K562 (cell line): ENCODE measurements at regions not wholly inside any gene's neighbourhood (a gene's known extent, or its start where the extent isn't known, plus 50 kb on each side); places are given as distances from the start of the nearest gene placed in this dataset.

ENCODE experiments used
- ATAC-seq: fragments of 200-7000 bp; cut with Tn5 transposase; 3 replicates; pipeline ENCODE4 v1.9.1; 2020; ENCODE audit warnings: moderate library complexity
- BruUV-seq: library from RNA; stranded (reverse); fragments of 400-500 nt; replicated peaks from 2 replicates; lab custom pipeline; 2021; lab: Mats Ljungman, UMichigan
- CTCF ChIA-PET: fragments of 300-600 bp; formaldehyde crosslinking; extraction: SDS; loops from one replicate; lab custom pipeline; 2021; ENCODE audit warnings: low intra/inter-chr PET ratio; lab: Yijun Ruan, JAX
- POLR2A ChIA-PET: fragments of 300-600, 350-650 bp; sonication (Branson Sonifier 250); formaldehyde crosslinking; extraction: SDS; loops from one replicate; lab custom pipeline; 2021; ENCODE audit warnings: antibody characterized with exemption, inconsistent platforms; lab: Yijun Ruan, JAX
- DNase-seq, 4 experiments: peaks; one replicate each; pipeline versions ENCODE4 v3.0.0 to v3.0.0-alpha.2; 2011 to 2018; ENCODE audit warnings: low spot score in 3 of 4, mixed read lengths in 3 of 4; ENCODE audit errors: extremely low read depth in 1 of 4
- FAIRE-seq: peaks from 2 replicates; lab custom pipeline; 2011; peaks lifted over from hg19 to GRCh38; lab: Jason Lieb, UNC
- H2AFZ ChIP-seq: 2 replicates; pipeline ENCODE4 v1.6.0; 2011; ENCODE audit warnings: low read depth, low read length, control low read depth, inconsistent platforms
- H3K27ac ChIP-seq: fragments of 200-600 bp; 3 replicates; pipeline ENCODE4 v1.8.0; 2011; ENCODE audit warnings: low read depth, mild to moderate bottlenecking, control low read depth, inconsistent platforms, low read length, moderate library complexity, mixed read lengths; ENCODE audit errors: extremely low read depth
- H3K27me3 ChIP-seq, 2 experiments: fragments of 300-600 bp in 1 of 2; 2 replicates in 1 of 2; 3 replicates in 1 of 2; pipeline versions ENCODE4 v1.6.0 to v1.8.0; 2011; ENCODE audit warnings: inconsistent platforms in 2 of 2, low read length in 2 of 2, mild to moderate bottlenecking in 1 of 2, mixed read lengths in 1 of 2, moderate library complexity in 1 of 2; ENCODE audit not compliant: control insufficient read depth in 2 of 2, insufficient read depth in 2 of 2
- H3K36me3 ChIP-seq: fragments of 300-600 bp; 3 replicates; pipeline ENCODE4 v1.8.0; 2011; ENCODE audit warnings: mild to moderate bottlenecking, low read length, inconsistent platforms; ENCODE audit not compliant: control insufficient read depth, insufficient read depth
- H3K4me1 ChIP-seq, 2 experiments: fragments of 200-600 bp in 1 of 2; replicated peaks in 1 of 2; 2 replicates in 1 of 2; 3 replicates in 1 of 2; pipeline versions ENCODE4 v1.5.1 to v1.8.0; 2011; ENCODE audit warnings: inconsistent platforms in 2 of 2, low read length in 2 of 2, mild to moderate bottlenecking in 1 of 2, mixed read lengths in 1 of 2, moderate library complexity in 1 of 2; ENCODE audit not compliant: control insufficient read depth in 2 of 2, insufficient read depth in 2 of 2
- H3K4me2 ChIP-seq: 2 replicates; pipeline ENCODE4 v1.6.1; 2011; ENCODE audit warnings: low read length, control low read depth, inconsistent platforms, mixed read lengths; ENCODE audit not compliant: insufficient read depth
- H3K4me3 ChIP-seq: fragments of 200-600 bp; sonication (generic), shearing (Covaris generic); 2 replicates; pipeline ENCODE4 v1.5.1; 2016; ENCODE audit warnings: control low read depth, inconsistent platforms
- H3K79me2 ChIP-seq: fragments of 200-600 bp; 3 replicates; pipeline ENCODE4 v1.8.0; 2011; ENCODE audit warnings: low read length, inconsistent platforms; ENCODE audit not compliant: control insufficient read depth, insufficient read depth
- H3K9ac ChIP-seq, 2 experiments: 2 replicates each; pipeline versions ENCODE4 v1.6.0 to v1.6.1; 2011; ENCODE audit warnings: low read depth in 2 of 2, low read length in 2 of 2, control low read depth in 1 of 2, inconsistent platforms in 1 of 2, mild to moderate bottlenecking in 1 of 2, mixed read lengths in 1 of 2; ENCODE audit not compliant: insufficient read depth in 1 of 2
- H3K9me1 ChIP-seq: one replicate; pipeline ENCODE4 v1.6.0; 2011; ENCODE audit warnings: inconsistent platforms, mild to moderate bottlenecking, low read length, moderate library complexity; ENCODE audit not compliant: control insufficient read depth, insufficient read depth
- H3K9me3 ChIP-seq: replicated peaks from 2 replicates; pipeline ENCODE4 v1.5.1; 2011; ENCODE audit warnings: low read depth, low read length, inconsistent platforms; ENCODE audit not compliant: control insufficient read depth, insufficient read depth
- H4K20me1 ChIP-seq: replicated peaks from 2 replicates; pipeline ENCODE4 v1.6.1; 2011; ENCODE audit warnings: low read length, inconsistent platforms, mixed read lengths; ENCODE audit not compliant: control insufficient read depth, insufficient read depth
- ETV1 ChIP-seq: fragments of 450-650 bp; conservative IDR thresholded peaks from 2 replicates; pipeline ENCODE4 v1.6.1; 2016; ENCODE audit warnings: missing genetic modification characterization, control low read depth, low read depth, missing compliant biosample characterization
- JUND ChIP-seq, 2 experiments: IDR thresholded peaks; 2 replicates in 1 of 2; 3 replicates in 1 of 2; pipeline ENCODE4 v1.6.1; 2011; ENCODE audit warnings: borderline replicate concordance in 2 of 2, low read depth in 2 of 2, low read length in 2 of 2, improper control_type of control experiment in 1 of 2, missing biosample characterization in 1 of 2, missing genetic modification characterization in 1 of 2, missing genetic modification reagents in 1 of 2
- KDM2B ChIP-seq: fragments of 250-450 bp; sonication (Bioruptor Pico); IDR thresholded peaks from 2 replicates; pipeline ENCODE4 v1.8.0; 2021; ENCODE audit warnings: mild to moderate bottlenecking, moderate library complexity
- SPI1 ChIP-seq: IDR thresholded peaks from 2 replicates; pipeline ENCODE4 v1.6.1; 2011; ENCODE audit warnings: low read depth, low read length, control low read depth, borderline replicate concordance
- STAT5A ChIP-seq: IDR thresholded peaks from 2 replicates; pipeline ENCODE4 v1.6.1; 2012; ENCODE audit warnings: low read length, inconsistent platforms, borderline replicate concordance
- TCFL5 ChIP-seq: fragments of 250-450 bp; sonication (Bioruptor Pico); conservative IDR thresholded peaks from 2 replicates; pipeline ENCODE4 v1.6.1; 2021; ENCODE audit warnings: mild to moderate bottlenecking, moderate library complexity, matching md5 sums
- TGIF2 ChIP-seq: sonication (generic); formaldehyde crosslinking; IDR thresholded peaks from 2 replicates; pipeline ENCODE4 v1.8.1; 2022; ENCODE audit warnings: mild to moderate bottlenecking, missing genetic modification reagents, moderate library complexity
- ZNF140 ChIP-seq: fragments of 250-450 bp; sonication (Bioruptor Pico); IDR thresholded peaks from 2 replicates; pipeline ENCODE4 v1.8.0; 2021; ENCODE audit warnings: moderate library complexity, mild to moderate bottlenecking, inconsistent platforms
- ZNF586 ChIP-seq: fragments of 450-650 bp; formaldehyde crosslinking; conservative IDR thresholded peaks from 2 replicates; pipeline ENCODE4 v1.4.0; 2020; ENCODE audit warnings: mild to moderate bottlenecking, moderate library complexity
- WGBS: fragments of 100-300 bp; shearing (Covaris generic); methylation state at CpG from one replicate; pipeline ENCODE4 v1.1.6; 2016; ENCODE audit warnings: low coverage, mixed read lengths; ENCODE audit not compliant: insufficient coverage; ENCODE audit errors: missing lambda C conversion rate; 5-methylcytosine and 5-hydroxymethylcytosine counted together
- in situ Hi-C: fragments of 300-500 bp; cut with MboI; formaldehyde crosslinking; loops from 4 replicates; pipeline ENCODE4 v1.15.0; 2018; ENCODE audit warnings: inconsistent platforms, mixed read lengths
- intact Hi-C: fragments of 100-400 bp; cut with micrococcal nuclease; formaldehyde crosslinking; loops from 2 replicates; pipeline ENCODE4 v1.14.2; 2022
- TF ChIP-seq, protein P1 (sequence below): fragments of 250-450 bp; sonication (Bioruptor Pico); IDR thresholded peaks from 2 replicates; pipeline ENCODE4 v1.5.0; 2021; ENCODE audit warnings: mild to moderate bottlenecking, moderate library complexity
- TF ChIP-seq, protein P2 (sequence below): sonication (generic); formaldehyde crosslinking; IDR thresholded peaks from 2 replicates; pipeline ENCODE4 v1.9.0; 2022; ENCODE audit warnings: mild to moderate bottlenecking, missing genetic modification reagents

DNA sequence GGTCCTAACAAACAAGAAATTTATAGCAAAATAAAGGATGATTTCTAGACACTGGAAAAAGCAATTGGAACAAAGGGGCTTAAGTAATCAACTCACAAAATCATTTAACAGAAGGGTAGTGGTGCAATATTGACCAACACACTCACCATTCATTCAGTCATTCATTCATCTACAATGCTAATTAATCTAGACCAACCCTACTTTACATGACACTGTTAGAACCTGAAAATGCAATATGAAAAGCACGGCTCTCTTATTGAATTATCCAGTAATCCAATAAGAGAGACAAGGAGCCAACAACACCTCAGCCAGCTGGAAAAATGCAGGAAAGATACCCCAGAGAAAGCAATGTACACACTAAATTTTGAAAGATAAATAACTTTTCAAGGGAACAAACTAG lies 310.8 kb upstream of the NR5A2 start:
- Histone ChIP-seq H3K27me3 (no peaks in the 10 kb centered on the region), H3K4me2 (no peak overlapping the region), H3K79me2 (no peaks in the 10 kb centered on the region), H4K20me1 (no peaks in the 10 kb centered on the region), H2AFZ (no peak overlapping the region), H3K9ac (no peak overlapping the region), H3K4me3 (no peak overlapping the region), H3K9me3 (no peaks in the 10 kb centered on the region), H3K9me1 (no peaks in the 10 kb centered on the region), H3K4me1 (no peaks in the 10 kb centered on the region), H3K27ac (no peak overlapping the region), H3K36me3 (no peaks in the 10 kb centered on the region)
- 0% methylated on average over 1 of the region's 1 CpG for WGBS
- TF ChIP-seq, protein P1, sequence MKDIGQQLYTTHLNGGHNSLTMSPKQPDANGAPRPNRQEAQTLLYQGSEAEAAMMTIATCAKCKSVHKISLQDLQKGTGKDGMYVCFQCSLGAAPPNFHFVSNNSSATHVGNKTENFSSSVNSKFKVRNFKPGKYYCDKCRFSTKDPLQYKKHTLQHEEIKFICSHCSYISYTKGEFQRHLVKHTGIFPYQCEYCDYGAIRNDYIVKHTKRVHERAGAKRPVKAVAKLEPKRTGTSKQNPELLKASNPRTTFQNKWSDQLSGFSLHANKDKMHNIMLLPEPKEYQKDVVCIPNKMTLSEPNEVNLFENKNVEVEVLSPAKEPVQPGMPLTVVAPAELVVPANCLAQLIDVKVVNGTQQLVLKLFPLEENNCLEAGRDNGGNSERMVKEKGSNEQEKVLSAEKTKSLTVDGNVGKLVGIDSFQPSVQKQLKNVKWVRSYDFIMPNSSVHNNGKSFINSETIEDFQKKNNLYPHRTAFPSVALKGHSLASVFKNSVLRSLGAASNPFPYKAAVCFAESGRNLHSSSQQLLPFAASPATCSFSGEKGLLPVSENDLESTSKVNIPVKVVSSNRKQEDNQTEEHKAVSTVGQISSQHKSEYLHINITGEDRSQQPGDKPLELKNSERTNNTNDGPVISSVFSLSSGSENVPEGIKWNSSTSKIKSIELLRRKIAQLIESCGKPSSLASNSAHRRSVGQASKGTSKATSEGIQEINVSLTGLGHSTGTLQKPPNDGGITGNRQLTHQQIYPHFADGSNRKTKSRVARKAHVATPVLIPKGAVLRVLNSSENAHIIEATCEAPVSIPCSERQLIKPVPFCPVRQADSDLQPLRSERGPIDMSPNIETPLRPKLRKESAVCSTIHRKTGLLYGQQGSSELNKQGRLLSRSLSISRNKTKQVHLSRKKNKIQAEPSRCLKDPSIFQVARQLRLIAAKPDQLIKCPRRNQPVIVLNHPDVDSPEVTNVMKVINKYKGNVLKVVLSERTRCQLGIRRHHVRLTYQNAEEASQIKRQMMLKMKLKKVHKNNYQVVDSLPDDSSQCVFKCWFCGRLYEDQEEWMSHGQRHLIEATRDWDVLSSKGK (CRISPR knock-in tag): no peak
- TF ChIP-seq JUND (IDR thresholded peaks at IDR 0.05; ENCODE audit: borderline replicate concordance, low read depth, low read length) (no peak), JUND (tag; IDR thresholded peaks at IDR 0.05; ENCODE audit: borderline replicate concordance, low read depth, low read length) (no peak), STAT5A (no peak), ZNF140 (CRISPR knock-in tag) (no peak), TGIF2 (CRISPR knock-in tag) (no peak), ETV1 (tag) (no peak), SPI1 (no peak), TCFL5 (CRISPR knock-in tag) (no peak), ZNF586 (CRISPR knock-in tag) (no peak), KDM2B (no peak)
- TF ChIP-seq, protein P2, sequence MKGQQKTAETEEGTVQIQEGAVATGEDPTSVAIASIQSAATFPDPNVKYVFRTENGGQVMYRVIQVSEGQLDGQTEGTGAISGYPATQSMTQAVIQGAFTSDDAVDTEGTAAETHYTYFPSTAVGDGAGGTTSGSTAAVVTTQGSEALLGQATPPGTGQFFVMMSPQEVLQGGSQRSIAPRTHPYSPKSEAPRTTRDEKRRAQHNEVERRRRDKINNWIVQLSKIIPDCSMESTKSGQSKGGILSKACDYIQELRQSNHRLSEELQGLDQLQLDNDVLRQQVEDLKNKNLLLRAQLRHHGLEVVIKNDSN (CRISPR knock-in tag): no peak
- CTCF ChIA-PET: no interaction called here
- in situ Hi-C loops (no loop called here), intact Hi-C loops (no loop called here)
- DNase-seq (no peak), FAIRE-seq (no peak), ATAC-seq (no peak)
- BruUV-seq: no TSS peak
- POLR2A ChIA-PET: no interaction called here
